ENCODE measurements at regions not wholly inside any gene's neighbourhood (a gene's known extent, or its start where the extent isn't known, plus 50 kb on each side); places are given as distances from the start of the nearest gene placed in this dataset.

DNA sequence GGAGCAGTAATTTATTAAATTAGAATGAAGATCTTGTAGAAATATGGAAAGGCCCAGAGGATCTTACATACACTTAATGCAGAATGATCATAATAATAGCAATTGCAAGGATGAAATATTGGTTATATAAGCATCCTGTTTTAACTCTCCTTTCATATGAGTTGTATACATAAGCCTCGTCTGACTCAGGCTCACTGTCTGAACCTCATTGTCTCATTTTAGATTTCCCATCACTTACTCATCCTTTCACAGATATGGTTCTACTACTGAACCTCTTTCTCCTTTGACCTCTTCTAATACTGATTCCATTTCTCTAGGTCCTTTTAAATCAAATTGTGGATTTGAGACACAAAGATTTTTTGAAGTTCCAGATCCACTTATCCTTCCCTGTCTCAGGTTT is 277.3 kb upstream of the TRPC5 start:
- H3K9ac ChIP-seq (ENCODE audit: insufficient read depth, low read length) = no peak overlapping the region
- H3K79me2 ChIP-seq (ENCODE audit: control insufficient read depth, insufficient read depth, low read length) = no peaks in the 10 kb centered on the region
- H3K4me3 ChIP-seq (replicated peaks in 1 of 4; ENCODE audit: control extremely low read depth in 1 of 4, insufficient read depth in 1 of 4, low read depth in 3 of 4, low read length in 4 of 4) = no peak overlapping the region
- H4K20me1 ChIP-seq (ENCODE audit: control insufficient read depth, extremely low read depth, insufficient read depth, low read length) = no peaks in the 10 kb centered on the region
- no peak overlapping the region for H3K4me2 ChIP-seq (ENCODE audit: extremely low read depth, insufficient read depth, low read length)
- TF ChIP-seq EZH2 (IDR thresholded peaks at IDR 0.05; ENCODE audit: low read length, missing control alignments) = no peak
- TF ChIP-seq CTCF (conservative IDR thresholded peaks at IDR 0.05 in 1 of 2, IDR thresholded peaks at IDR 0.05 in 1 of 2; ENCODE audit: low read depth in 1 of 2, low read length in 2 of 2) = no peak
- no peaks in the 10 kb centered on the region for H3K27me3 ChIP-seq (ENCODE audit: control insufficient read depth, insufficient read depth, low read length)
- no peak overlapping the region for H3K27ac ChIP-seq (ENCODE audit: insufficient read depth, low read length)
- no peaks in the 10 kb centered on the region for H3K4me1 ChIP-seq (ENCODE audit: control insufficient read depth, extremely low read depth, insufficient read depth, low read length)
- H3K36me3 ChIP-seq (ENCODE audit: control insufficient read depth, insufficient read depth, low read length) = no peaks in the 10 kb centered on the region
- DNase-seq (ENCODE audit: low read depth in 2 of 2) = peak in 1 of 2 donors; percentile 27
- no peak overlapping the region for H2AFZ ChIP-seq (ENCODE audit: low read length)
- H3K9me3 ChIP-seq (ENCODE audit: control insufficient read depth, insufficient read depth, low read depth, low read length) = no peaks in the 10 kb centered on the region

GRCh38 chrX:112355931-112356330 is 273.4 kb upstream of the TRPC5 start:
- Histone ChIP-seq H2AFZ (ENCODE audit: low read length) (no peak overlapping the region), H3K36me3 (ENCODE audit: control insufficient read depth, insufficient read depth, low read length) (no peaks in the 10 kb centered on the region), H3K9ac (ENCODE audit: insufficient read depth, low read length) (no peak overlapping the region), H3K27ac (ENCODE audit: insufficient read depth, low read length) (no peak overlapping the region), H3K4me3 (replicated peaks in 1 of 4; ENCODE audit: control extremely low read depth in 1 of 4, insufficient read depth in 1 of 4, low read depth in 3 of 4, low read length in 4 of 4) (no peak overlapping the region), H3K9me3 (ENCODE audit: control insufficient read depth, insufficient read depth, low read depth, low read length) (no peaks in the 10 kb centered on the region), H3K4me2 (ENCODE audit: extremely low read depth, insufficient read depth, low read length) (no peak overlapping the region), H3K4me1 (ENCODE audit: control insufficient read depth, extremely low read depth, insufficient read depth, low read length) (no peaks in the 10 kb centered on the region), H4K20me1 (ENCODE audit: control insufficient read depth, extremely low read depth, insufficient read depth, low read length) (no peaks in the 10 kb centered on the region), H3K27me3 (ENCODE audit: control insufficient read depth, insufficient read depth, low read length) (no peaks in the 10 kb centered on the region), H3K79me2 (ENCODE audit: control insufficient read depth, insufficient read depth, low read length) (no peaks in the 10 kb centered on the region)
- no peak for DNase-seq (ENCODE audit: low read depth in 2 of 2)
- no peak for TF ChIP-seq EZH2 (IDR thresholded peaks at IDR 0.05; ENCODE audit: low read length, missing control alignments)
- TF ChIP-seq CTCF (conservative IDR thresholded peaks at IDR 0.05 in 1 of 2, IDR thresholded peaks at IDR 0.05 in 1 of 2; ENCODE audit: low read depth in 1 of 2, low read length in 2 of 2) = no peak

DNA sequence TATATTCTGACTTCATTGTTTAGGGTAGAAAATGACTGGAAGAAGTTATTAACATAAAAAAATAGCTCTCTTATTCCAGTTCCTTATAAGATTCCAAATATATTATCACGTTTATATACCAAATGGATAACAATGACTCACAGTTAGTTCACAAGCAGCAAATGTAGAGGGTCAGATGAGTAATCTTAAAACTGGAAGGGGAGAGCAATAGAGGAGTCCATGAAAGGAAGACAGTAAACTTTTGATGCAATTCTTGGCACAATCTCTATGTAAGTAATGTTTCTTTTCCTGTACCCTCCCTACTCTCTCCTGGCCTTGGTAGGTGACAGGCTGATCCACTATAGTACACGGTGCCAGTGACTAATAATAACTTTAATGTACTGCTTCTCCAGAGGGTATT is 259.0 kb upstream of the TRPC5 start:
- TF ChIP-seq EZH2 (IDR thresholded peaks at IDR 0.05; ENCODE audit: low read length, missing control alignments) = no peak
- no peak for TF ChIP-seq CTCF (conservative IDR thresholded peaks at IDR 0.05 in 1 of 2, IDR thresholded peaks at IDR 0.05 in 1 of 2; ENCODE audit: low read depth in 1 of 2, low read length in 2 of 2)
- Histone ChIP-seq H3K4me1 (ENCODE audit: control insufficient read depth, extremely low read depth, insufficient read depth, low read length) (no peaks in the 10 kb centered on the region), H3K9ac (ENCODE audit: insufficient read depth, low read length) (no peak overlapping the region), H3K4me2 (ENCODE audit: extremely low read depth, insufficient read depth, low read length) (no peak overlapping the region), H3K9me3 (ENCODE audit: control insufficient read depth, insufficient read depth, low read depth, low read length) (no peaks in the 10 kb centered on the region), H3K27me3 (ENCODE audit: control insufficient read depth, insufficient read depth, low read length) (no peaks in the 10 kb centered on the region), H4K20me1 (ENCODE audit: control insufficient read depth, extremely low read depth, insufficient read depth, low read length) (no peaks in the 10 kb centered on the region), H2AFZ (ENCODE audit: low read length) (no peak overlapping the region), H3K36me3 (ENCODE audit: control insufficient read depth, insufficient read depth, low read length) (no peaks in the 10 kb centered on the region), H3K27ac (ENCODE audit: insufficient read depth, low read length) (no peak overlapping the region), H3K4me3 (replicated peaks in 1 of 4; ENCODE audit: control extremely low read depth in 1 of 4, insufficient read depth in 1 of 4, low read depth in 3 of 4, low read length in 4 of 4) (no peak overlapping the region), H3K79me2 (ENCODE audit: control insufficient read depth, insufficient read depth, low read length) (no peaks in the 10 kb centered on the region)
- peak in 1 of 2 donors; percentile 65 for DNase-seq (ENCODE audit: low read depth in 2 of 2)

Measured in fibroblast of lung (primary cell).